Large intestine (tissue), 3 donors: ENCODE measurements at regions not wholly inside any gene's neighbourhood (a gene's known extent, or its start where the extent isn't known, plus 50 kb on each side); places are given as distances from the start of the nearest gene placed in this dataset.

Experiments used
- DNase-seq, 2 donors: peaks; one replicate each; pipeline versions ENCODE4 v3.0.0 to v3.0.0-alpha.2; 2013
- H3K27ac ChIP-seq: one replicate; pipeline ENCODE4 v1.5.1; 2013; ENCODE audit warnings: low read length
- H3K27me3 ChIP-seq: 2 replicates; pipeline ENCODE4 v1.6.1; 2013; ENCODE audit warnings: low read length; ENCODE audit not compliant: control insufficient read depth, insufficient read depth
- H3K36me3 ChIP-seq: 2 replicates; pipeline ENCODE4 v1.6.1; 2013; ENCODE audit warnings: low read length; ENCODE audit not compliant: control insufficient read depth, insufficient read depth
- H3K4me1 ChIP-seq: one replicate; pipeline ENCODE4 v1.6.1; 2013; ENCODE audit warnings: low read length; ENCODE audit not compliant: control insufficient read depth, insufficient read depth
- H3K4me3 ChIP-seq: one replicate; pipeline ENCODE4 v1.5.1; 2013; ENCODE audit warnings: low read length
- H3K9me3 ChIP-seq: one replicate; pipeline ENCODE4 v1.6.1; 2013; ENCODE audit warnings: mild to moderate bottlenecking, low read depth, low read length, moderate library complexity; ENCODE audit not compliant: control insufficient read depth
- WGBS: methylation state at CpG from one replicate; pipeline ENCODE4 v1.1.5; 2013; ENCODE audit warnings: low lambda C conversion rate; ENCODE audit not compliant: insufficient coverage; 5-methylcytosine and 5-hydroxymethylcytosine counted together

GRCh38 chr1:80506216-80506615 lies 1294.5 kb upstream of the ADGRL2 start:
- Histone ChIP-seq H3K9me3 (no peaks in the 10 kb centered on the region), H3K36me3 (no peaks in the 10 kb centered on the region), H3K27me3 (no peaks in the 10 kb centered on the region), H3K27ac (no peak overlapping the region), H3K4me3 (no peak overlapping the region), H3K4me1 (no peaks in the 10 kb centered on the region)
- WGBS, result no CpG with 5 or more reads among the region's 2 CpGs
- no peak for DNase-seq

- no peak for DNase-seq
These were observed 1302.1 kb upstream of the ADGRL2 start for GRCh38 chr1:80498673-80499072.

GRCh38 chr1:80495806-80496205 lies 1304.9 kb upstream of the ADGRL2 start:
- peaks cover 3% of the 10 kb centered on the region for H3K9me3 ChIP-seq
- H3K4me1 ChIP-seq, result no peaks in the 10 kb centered on the region
- H3K27me3 ChIP-seq, result no peaks in the 10 kb centered on the region
- DNase-seq, result peak in 1 of 2 donors; percentile 3
- H3K27ac ChIP-seq, result no peak overlapping the region
- WGBS, result no CpG with 5 or more reads among the region's 16 CpGs
- no peak overlapping the region for H3K4me3 ChIP-seq
- no peaks in the 10 kb centered on the region for H3K36me3 ChIP-seq

More at GRCh38 chr1:80498673-80499072, 1302.1 kb upstream of the ADGRL2 start:
- Histone ChIP-seq H3K4me1 (no peaks in the 10 kb centered on the region), H3K27ac (no peak overlapping the region), H3K9me3 (peaks cover 3% of the 10 kb centered on the region), H3K36me3 (no peaks in the 10 kb centered on the region), H3K27me3 (no peaks in the 10 kb centered on the region), H3K4me3 (no peak overlapping the region)

GRCh38 chr1:80472145-80472544 lies 1328.6 kb upstream of the ADGRL2 start:
- H3K4me3 ChIP-seq, result no peak overlapping the region

GRCh38 chr1:80468356-80468755 lies 1332.4 kb upstream of the ADGRL2 start:
- DNase-seq, result no peak
- Histone ChIP-seq H3K9me3 (no peaks in the 10 kb centered on the region), H3K4me1 (no peaks in the 10 kb centered on the region), H3K27me3 (no peaks in the 10 kb centered on the region), H3K36me3 (no peaks in the 10 kb centered on the region), H3K27ac (no peak overlapping the region), H3K4me3 (no peak overlapping the region)
- no CpG with 5 or more reads among the region's 1 CpG for WGBS

More at GRCh38 chr1:80472145-80472544, 1328.6 kb upstream of the ADGRL2 start:
- Histone ChIP-seq H3K27me3 (no peaks in the 10 kb centered on the region), H3K4me1 (no peaks in the 10 kb centered on the region), H3K27ac (no peak overlapping the region), H3K9me3 (no peaks in the 10 kb centered on the region), H3K36me3 (no peaks in the 10 kb centered on the region)
- no peak for DNase-seq
- 100% methylated on average over 1 of the region's 1 CpG for WGBS

- Histone ChIP-seq H3K27me3 (no peaks in the 10 kb centered on the region), H3K4me1 (no peaks in the 10 kb centered on the region), H3K27ac (no peak overlapping the region), H3K9me3 (no peaks in the 10 kb centered on the region), H3K4me3 (no peak overlapping the region), H3K36me3 (no peaks in the 10 kb centered on the region)
- 100% methylated on average over 1 of the region's 1 CpG for WGBS
- DNase-seq, result no peak
These were observed 1338.7 kb upstream of the ADGRL2 start for GRCh38 chr1:80462006-80462405.

GRCh38 chr1:80457409-80457808 lies 1343.3 kb upstream of the ADGRL2 start:
- Histone ChIP-seq H3K27me3 (no peaks in the 10 kb centered on the region), H3K36me3 (no peaks in the 10 kb centered on the region), H3K9me3 (no peaks in the 10 kb centered on the region), H3K4me3 (no peak overlapping the region), H3K4me1 (no peaks in the 10 kb centered on the region), H3K27ac (no peak overlapping the region)
- 86% methylated on average over 1 of the region's 2 CpGs for WGBS
- DNase-seq, result no peak

- no peaks in the 10 kb centered on the region for H3K4me1 ChIP-seq
- H3K4me3 ChIP-seq, result no peak overlapping the region
- 62% methylated on average over 2 of the region's 2 CpGs for WGBS
- H3K36me3 ChIP-seq, result no peaks in the 10 kb centered on the region
- no peaks in the 10 kb centered on the region for H3K27me3 ChIP-seq
- H3K27ac ChIP-seq, result no peak overlapping the region
- H3K9me3 ChIP-seq, result no peaks in the 10 kb centered on the region
- DNase-seq, result no peak
These were observed 1347.0 kb upstream of the ADGRL2 start for GRCh38 chr1:80453775-80454174.

GRCh38 chr1:80450711-80451110 lies 1350.0 kb upstream of the ADGRL2 start:
- WGBS, result no CpG with 5 or more reads among the region's 2 CpGs
- Histone ChIP-seq H3K27ac (no peak overlapping the region), H3K36me3 (no peaks in the 10 kb centered on the region), H3K27me3 (no peaks in the 10 kb centered on the region), H3K4me1 (no peaks in the 10 kb centered on the region), H3K4me3 (no peak overlapping the region), H3K9me3 (no peaks in the 10 kb centered on the region)
- no peak for DNase-seq

- no peak for DNase-seq
- no peaks in the 10 kb centered on the region for H3K4me1 ChIP-seq
- no peak overlapping the region for H3K4me3 ChIP-seq
- H3K27ac ChIP-seq, result no peak overlapping the region
- H3K36me3 ChIP-seq, result no peaks in the 10 kb centered on the region
- H3K9me3 ChIP-seq, result no peaks in the 10 kb centered on the region
- H3K27me3 ChIP-seq, result no peaks in the 10 kb centered on the region
- 100% methylated on average over 2 of the region's 5 CpGs for WGBS
These were observed 1352.7 kb upstream of the ADGRL2 start for GRCh38 chr1:80448081-80448480.

GRCh38 chr1:80447526-80447925 lies 1353.2 kb upstream of the ADGRL2 start:
- Histone ChIP-seq H3K4me1 (no peaks in the 10 kb centered on the region), H3K27ac (no peak overlapping the region), H3K9me3 (no peaks in the 10 kb centered on the region), H3K4me3 (no peak overlapping the region), H3K36me3 (no peaks in the 10 kb centered on the region), H3K27me3 (no peaks in the 10 kb centered on the region)
- no CpG with 5 or more reads among the region's 1 CpG for WGBS
- DNase-seq, result no peak
